AG08395 (cell line): ENCODE measurements at regions not wholly inside any gene's neighbourhood (a gene's known extent, or its start where the extent isn't known, plus 50 kb on each side); places are given as distances from the start of the nearest gene placed in this dataset.
"Not testable (repeated sequence)": the region's sequence is repeated elsewhere in the genome, so short reads cannot be mapped to it uniquely, and the experiment has no call there.

Experiments
- DNase-seq: peaks from one replicate; pipeline ENCODE4 v3.0.0; 2012; ENCODE audit warnings: mixed read lengths, low spot score

GRCh38 chr6:110558575-110558974 is 82.2 kb upstream of the SLC22A16 start:
- DNase-seq: no peak

- no peak for DNase-seq
These were observed 80.8 kb upstream of the SLC22A16 start for GRCh38 chr6:110557199-110557598.

GRCh38 chr6:110556317-110557110 is 80.1 kb upstream of the SLC22A16 start:
- no peak for DNase-seq

GRCh38 chr6:110554966-110555460 is 78.6 kb upstream of the SLC22A16 start:
- DNase-seq: no peak

- no peak for DNase-seq
These were observed 78.0 kb upstream of the SLC22A16 start for GRCh38 chr6:110554441-110554840.

- DNase-seq: no peak
These were observed 76.7 kb upstream of the SLC22A16 start for GRCh38 chr6:110552901-110553641.

- DNase-seq: no peak
These were observed 75.7 kb upstream of the SLC22A16 start for GRCh38 chr6:110552076-110552475.

- no peak for DNase-seq
These were observed 74.7 kb upstream of the SLC22A16 start for GRCh38 chr6:110551088-110551487.

GRCh38 chr6:110550353-110550752 is 73.9 kb upstream of the SLC22A16 start:
- DNase-seq: no peak

- DNase-seq: no peak
These were observed 72.9 kb upstream of the SLC22A16 start for GRCh38 chr6:110549277-110549676.

- DNase-seq: no peak
These were observed 71.9 kb upstream of the SLC22A16 start for GRCh38 chr6:110548110-110548847.

- DNase-seq: peak; percentile 65
These were observed 71.0 kb upstream of the SLC22A16 start for GRCh38 chr6:110547266-110547964.

GRCh38 chr6:110545081-110545872 is 68.9 kb upstream of the SLC22A16 start:
- DNase-seq: no peak

- DNase-seq: no peak
These were observed 68.1 kb upstream of the SLC22A16 start for GRCh38 chr6:110544472-110544871.

- DNase-seq: no peak
These were observed 66.7 kb upstream of the SLC22A16 start for GRCh38 chr6:110543106-110543505.

GRCh38 chr6:110542311-110543024 is 66.1 kb upstream of the SLC22A16 start:
- peak; percentile 20 for DNase-seq

- DNase-seq: no peak
These were observed 65.4 kb upstream of the SLC22A16 start for GRCh38 chr6:110541701-110542309.

- DNase-seq: not testable (repeated sequence)
These were observed 63.0 kb upstream of the SLC22A16 start for GRCh38 chr6:110539277-110540019.
